ENCODE measurements at regions not wholly inside any gene's neighbourhood (a gene's known extent, or its start where the extent isn't known, plus 50 kb on each side); places are given as distances from the start of the nearest gene placed in this dataset.

DNA sequence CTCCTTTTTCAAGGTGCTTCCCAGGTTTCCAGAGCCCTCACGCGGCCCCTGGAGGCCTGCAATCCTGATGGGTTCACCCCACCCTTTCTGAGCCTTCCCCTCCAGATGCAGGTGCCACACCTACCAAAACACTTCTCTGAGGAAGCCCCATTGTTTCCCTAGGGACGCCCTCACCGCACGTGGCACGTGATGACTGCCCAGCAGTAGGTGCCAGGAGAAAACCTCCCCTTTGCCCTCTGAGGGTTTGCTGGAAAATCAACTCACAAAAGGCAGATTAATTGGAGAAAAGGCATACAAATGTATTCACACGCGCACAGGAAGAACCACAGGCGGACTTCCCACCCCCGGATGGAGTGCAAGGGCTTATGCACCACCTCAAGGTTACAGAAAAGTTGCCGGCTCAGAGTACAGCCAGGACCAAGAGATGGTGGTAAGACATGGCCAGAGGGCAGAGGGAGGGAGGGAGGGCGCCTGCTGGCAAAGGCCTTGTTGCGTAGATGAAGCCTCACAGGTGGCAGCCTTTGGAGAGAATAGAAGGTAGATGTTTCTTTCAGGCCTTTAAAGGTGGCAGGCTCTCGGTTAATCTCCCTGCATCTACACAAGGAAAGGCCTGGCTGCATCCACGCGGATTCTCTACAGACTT, 269.4 kb upstream of the RAB6C start:
- no peak for DNase-seq

DNA sequence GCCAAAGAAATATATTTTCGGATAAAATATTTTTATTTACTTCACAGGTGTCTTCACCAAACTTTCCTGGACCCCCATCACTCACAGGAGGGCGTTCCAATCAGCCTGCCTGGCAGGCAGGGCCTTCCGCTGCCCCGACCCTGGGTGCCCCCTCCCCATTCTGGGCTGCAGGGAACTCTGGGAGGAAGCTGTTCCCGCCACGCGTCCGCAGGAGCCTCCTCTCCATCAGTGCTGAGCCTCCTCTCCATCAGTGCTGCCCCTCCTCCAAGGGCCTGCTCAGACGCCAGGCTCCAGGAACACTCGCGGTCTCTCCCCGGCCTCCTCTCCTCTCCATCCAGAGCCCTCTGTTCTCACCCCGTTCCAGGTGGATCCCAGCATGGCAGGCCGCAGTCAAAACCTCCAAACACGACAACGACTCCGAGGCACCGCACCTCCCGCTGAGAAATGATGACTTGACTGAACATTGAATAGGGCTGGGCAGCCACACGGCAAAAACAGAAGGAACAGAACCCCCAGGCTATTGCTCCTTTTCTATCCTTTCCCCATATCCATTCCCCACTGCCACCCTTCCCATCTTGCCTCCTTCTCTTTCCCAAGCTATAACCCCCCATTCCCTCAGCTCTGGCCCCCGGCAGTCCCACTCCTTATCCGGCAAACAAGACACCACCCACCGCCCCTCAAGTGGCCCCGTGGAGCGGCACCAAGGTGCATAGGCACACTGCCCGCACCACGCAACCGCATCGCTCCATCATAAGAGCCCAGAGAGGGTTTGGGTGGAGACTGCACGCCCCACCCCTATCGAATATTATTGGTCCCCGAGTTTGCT, 268.6 kb upstream of the RAB6C start:
- DNase-seq, result no peak

DNA sequence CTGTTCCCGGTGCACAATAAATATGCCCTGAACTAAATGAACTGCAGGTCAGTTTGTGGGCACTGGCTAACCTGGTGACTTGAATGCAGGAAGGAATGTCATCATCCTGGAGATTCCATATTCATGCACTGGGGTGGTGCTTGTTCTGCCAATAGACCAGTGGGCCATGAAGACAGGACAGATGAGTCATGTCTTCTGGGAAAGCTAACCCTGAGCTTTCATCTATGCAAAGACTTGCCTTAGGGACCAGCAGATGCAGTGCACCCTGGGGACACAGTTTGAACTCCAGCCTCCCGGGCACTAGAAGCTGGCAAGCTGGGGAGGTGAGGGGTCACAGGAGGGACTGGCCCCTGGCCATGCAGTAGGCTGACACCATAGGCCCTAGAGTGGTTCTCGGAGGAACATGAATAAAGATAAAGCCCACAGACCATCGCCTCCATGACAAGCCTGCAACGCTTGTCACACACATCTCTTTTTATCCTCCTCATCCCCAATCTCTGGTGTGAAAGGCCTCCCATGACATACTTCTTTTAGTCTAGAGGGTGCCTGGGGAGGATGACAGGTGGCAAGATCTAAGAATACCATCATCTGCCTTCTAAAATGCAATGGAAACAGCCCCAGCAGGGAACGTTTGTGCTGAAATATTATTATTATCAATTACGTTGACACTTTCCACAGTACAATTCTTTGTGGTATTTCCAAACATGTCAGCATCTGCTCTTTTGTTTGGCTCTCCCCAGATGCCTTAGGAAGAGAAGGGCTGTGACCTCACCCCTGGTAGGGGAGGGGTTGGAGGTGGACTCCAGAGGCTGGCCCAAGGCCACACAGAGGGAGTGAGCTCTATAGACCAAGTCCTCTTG, 267.4 kb upstream of the RAB6C start:
- no peak for DNase-seq

DNA sequence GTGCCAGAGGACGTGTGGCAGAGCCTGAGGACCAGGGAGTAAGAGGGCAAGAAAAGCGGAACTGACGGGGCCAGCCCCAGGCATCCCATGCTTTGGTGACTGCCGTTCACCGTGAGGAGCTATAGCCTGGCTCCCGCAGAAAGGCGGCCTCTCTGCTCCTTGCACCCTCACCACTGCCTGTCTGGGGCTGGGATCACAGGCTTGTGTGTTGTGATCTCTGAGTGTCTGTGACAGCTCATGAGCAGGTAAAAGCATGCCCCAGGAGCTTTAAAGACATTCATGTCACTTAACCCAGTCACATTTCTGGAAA, 266.8 kb upstream of the RAB6C start:
- no peak for DNase-seq

DNA sequence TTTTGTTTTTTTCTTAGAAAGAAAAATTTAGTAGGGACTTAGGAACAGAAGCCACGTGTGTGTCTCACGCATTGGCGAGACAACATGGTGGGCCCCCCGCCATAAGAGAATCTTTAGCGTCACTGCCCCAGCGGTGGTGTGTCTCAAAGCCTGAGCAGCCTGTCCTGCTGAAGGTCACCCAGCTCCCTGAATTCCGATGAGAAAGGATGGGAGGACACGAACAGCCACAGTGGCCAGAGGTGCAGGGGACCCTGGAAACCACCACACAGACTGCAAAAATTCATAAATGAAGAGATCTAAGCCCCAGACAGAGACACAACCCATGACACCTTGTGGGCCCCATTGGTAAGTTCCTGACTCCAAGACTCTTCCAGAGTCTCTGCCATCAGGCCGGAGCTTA, 266.1 kb upstream of the RAB6C start:
- no peak for DNase-seq

DNA sequence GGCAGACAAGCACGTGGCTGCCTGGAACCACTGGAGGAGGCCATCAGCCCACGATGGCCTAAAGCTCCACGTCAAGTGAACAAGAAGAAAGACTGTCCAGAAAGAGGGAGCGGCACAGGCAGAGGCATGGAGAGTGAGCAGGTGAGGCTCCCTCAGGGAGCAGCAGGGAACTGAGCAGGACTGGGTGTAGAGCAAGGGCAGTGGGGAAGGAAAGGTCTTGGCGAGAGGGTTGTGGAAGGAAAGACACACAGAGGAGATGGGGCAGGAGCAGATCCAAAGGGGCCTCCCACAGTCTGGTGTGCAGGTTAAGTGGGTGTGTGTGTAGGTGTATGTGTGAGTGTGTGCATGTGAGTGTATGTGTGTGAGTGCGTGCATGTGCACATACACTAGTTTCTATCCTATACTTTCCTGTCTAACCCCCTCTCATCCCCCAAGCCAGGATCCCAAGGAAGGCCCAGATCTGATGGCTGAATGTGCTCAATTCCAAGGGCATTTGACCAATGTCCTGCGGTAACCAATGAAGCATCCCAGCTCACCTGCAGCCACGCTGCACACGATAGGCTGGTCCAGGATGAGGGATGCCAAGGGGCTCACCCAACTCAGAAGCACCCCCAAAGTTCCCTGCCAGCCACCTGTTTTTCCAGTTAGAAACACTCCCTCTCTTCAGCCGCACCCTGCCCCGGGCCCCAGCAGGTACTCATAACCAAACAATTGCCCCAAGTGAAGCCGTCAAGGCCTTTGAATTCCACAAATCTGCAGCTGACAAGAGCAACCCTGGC, 262.5 kb upstream of the RAB6C start:
- no peak for DNase-seq

DNA sequence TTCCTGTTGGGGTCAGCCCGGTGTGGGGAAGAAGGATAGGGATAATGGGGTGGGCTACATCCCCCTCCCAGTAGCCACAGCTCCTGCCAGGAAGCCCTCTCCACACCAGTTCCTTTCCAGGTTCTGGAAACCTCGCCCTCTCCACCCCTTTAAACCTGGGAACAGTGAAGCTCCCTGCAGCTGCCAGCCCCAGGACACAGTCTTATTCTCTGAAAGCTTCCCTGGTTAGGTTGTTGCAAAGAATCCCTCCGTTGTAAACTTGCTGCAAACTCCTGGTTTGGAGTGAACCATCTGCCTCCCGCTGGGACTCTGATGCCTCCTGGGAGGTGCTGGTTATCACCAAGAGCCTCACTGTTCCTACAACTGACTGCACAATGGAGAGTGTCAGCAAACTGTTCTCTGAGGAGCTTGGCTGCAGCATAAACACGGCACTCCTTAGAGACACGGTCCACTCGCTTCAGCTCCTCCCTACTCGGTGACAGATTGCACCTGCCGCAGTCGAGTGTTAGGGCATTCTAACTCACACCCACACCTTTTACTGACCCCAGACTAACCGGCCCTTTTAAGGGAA, 261.8 kb upstream of the RAB6C start:
- DNase-seq, result no peak

DNA sequence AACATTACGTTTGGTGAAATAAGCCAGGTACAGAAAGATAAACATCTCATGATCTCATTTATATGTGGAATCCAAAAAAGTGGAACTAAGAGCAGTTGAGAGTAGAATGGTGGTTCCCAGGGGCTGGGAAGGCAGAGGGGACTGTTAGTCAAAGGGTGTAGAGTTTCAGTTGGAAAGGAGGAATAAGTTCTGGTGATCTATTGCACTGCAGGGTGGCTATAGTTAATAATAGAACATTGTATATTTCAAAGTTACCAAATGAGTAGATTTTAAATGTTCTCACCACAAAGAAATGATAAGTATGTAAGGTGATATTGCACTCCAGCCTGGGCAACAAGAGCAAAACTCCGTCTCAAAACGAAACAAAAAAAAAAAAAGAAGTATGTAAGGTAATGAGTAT, 260.1 kb upstream of the RAB6C start:
- no peak for DNase-seq

DNA sequence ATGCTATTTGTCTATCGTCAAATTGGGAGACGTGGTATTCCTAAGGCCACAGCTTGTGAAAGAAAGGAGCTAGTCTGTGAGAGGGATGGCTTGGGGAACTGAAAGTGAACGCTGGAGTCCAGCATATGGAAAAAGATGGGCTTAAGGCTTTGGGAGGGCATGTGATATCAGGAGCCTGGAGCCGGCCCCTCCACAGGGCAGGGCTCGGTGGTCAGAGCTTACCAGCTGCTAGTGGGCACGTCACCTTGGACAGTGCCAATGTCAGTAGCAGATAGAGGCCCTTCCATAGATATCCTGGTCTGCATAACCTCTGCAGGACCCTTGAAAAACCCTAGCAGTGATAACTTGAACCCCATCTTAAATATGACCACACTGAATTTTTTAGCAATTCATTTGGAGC, 259.1 kb upstream of the RAB6C start:
- DNase-seq, result no peak

DNA sequence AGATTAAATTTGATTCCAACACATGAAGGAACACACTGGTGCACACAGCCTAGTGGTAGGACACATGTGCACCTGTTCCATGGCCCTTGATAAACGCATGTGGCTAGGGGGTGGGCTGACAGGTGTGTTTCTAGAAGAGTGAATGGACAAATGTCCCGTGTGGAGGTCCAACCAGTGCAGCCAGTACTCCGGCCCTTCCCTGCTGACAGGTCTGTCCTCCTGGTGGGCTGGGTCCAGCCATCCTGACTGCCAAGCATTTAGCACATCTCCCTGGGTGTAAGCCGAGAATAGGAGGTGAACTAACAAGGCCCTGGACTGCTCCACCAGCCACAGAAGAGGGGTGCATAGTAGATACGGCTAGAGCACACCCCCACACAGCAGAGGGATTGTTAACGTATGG, 258.7 kb upstream of the RAB6C start:
- no peak for DNase-seq

DNA sequence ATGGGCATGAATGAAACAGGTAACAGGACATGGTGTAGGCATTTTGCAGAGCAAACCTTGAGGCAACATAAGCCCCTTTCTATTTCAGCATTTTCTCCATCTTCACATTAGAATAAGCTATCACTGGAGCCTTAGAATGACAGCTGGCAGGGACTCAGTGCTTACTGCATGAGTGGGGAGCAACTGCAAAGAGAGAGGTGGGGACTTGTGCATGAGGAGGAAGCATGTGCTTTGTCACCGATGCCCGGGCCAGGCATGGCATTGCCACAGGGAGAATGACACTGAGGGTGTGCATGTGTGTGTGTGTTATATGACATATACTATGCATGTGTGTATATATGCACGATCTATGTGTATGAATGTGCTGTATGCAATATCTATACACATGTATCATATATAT, 258.2 kb upstream of the RAB6C start:
- no peak for DNase-seq

DNA sequence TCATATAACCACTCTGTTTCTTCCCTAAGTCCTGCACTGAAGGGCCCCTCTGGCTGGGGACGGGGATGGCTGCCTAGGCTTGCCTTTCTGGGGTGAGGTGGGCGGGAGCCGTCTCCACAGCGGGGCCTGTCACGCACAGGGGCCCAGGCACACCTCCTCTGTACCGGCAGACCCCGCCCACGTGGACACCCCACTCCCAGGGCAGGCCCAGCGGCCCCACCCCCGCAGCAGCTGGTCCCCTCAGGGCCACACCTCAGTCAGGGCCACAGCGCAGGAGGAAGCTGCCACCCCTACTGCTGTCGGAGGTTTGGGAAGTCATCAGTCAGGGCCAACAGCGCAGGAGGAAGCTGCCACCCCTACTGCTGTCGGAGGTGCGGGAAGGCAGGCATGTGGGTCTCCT, 257.6 kb upstream of the RAB6C start:
- no peak for DNase-seq

DNA sequence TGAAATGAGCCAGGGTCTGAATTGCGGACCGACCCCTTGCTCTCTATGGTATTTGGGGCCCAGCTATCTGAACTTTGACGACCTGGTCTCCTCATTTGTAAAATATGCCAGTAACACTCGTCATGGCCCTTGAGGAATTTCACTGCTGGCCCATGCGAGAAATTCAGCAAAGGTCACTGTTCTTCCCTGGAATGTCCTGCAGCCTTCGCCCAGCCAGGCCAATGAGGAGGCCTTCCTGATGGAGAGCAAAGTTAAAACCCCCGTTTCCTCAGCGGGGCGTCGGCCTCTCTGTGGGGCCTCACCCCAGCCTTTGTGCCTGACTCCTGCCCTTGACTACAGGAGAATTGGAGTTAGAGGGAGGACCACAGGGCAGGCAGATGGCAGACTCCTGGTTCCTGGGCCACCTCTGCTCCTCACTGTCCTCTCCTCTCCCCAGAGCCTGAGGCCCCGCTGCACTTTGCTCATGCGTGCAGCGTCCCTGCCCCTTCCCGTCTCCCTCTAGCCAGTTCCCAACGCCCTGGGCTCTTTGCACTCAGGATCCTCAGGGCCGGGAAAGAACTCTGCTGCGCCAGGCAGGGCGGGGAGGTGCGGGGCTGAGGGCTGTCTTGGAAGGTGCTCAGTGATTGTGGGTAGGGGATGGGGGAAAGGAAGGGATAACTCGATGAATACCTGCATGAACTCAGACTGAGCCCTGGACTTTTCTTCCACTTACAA, 257.0 kb upstream of the RAB6C start:
- DNase-seq, result no peak

DNA sequence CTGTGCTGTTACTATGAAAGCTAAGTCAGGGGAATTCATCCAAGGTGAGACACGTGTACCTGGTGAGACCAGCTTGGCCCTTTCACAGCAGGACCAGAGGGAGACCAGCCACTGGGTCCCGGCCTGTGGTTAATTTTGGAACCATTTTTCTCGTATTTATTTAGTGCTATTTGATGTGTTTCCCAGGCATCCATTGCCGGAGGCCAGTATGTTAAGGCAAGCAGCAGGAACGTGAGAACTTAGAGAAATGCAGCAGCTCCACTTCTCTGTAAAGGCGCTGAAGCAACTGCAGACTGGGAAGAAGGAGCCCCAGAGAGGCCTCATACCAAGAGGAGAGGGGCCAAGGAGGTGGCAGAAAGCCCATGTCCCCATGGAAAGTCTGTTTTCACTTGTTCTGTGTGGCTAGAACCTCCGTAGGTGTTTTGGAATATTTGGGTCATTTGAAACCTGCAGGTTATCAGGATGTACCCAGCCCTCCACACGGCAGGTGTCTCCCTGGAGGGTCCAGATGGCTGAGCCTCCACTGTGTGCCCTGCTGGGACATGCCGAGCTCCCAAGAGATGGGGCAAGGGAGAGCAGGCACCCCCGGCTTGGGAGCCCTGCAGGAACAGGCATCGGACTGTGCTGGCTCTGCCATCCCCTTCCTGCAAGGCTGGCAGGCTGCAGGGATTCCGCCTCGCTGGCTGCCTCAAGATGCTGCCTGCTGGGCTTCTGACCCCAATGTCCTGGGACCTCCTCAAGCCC, 256.0 kb upstream of the RAB6C start:
- no peak for DNase-seq

DNA sequence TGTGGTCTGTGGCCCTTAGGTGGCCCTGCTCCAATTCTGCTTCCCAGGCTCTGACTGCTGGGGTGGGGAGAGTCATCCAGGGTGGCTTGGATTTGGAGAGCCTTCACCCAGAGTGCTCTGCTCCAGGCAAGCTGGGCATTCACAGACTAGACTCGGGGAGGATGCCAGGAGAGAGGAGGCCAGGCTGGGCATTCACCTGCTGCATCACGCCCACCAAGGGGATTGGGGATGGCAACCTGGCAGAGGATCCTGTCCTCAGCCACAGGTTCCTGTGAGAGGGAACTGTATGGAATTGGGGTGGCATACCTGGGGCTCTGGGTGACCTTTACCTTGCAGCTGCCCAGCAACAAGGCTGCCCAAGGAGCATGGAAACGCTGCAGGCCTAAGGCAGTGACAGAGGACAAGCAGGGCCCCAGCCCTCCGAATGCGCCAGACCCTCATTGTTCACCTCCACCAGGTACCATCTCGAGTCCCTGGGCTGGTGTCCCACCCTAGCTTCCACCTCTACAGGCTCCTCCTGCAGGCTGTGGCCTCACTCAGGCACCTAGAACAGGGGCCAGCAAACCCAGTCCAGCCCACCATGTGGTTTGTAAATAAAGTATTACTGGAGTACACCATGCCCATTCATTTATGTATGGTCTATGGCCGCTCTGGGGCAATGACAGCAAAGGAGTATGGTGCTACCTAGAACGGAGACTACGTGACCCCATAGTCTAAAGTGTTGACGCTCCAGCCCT, 255.3 kb upstream of the RAB6C start:
- no peak for DNase-seq

DNA sequence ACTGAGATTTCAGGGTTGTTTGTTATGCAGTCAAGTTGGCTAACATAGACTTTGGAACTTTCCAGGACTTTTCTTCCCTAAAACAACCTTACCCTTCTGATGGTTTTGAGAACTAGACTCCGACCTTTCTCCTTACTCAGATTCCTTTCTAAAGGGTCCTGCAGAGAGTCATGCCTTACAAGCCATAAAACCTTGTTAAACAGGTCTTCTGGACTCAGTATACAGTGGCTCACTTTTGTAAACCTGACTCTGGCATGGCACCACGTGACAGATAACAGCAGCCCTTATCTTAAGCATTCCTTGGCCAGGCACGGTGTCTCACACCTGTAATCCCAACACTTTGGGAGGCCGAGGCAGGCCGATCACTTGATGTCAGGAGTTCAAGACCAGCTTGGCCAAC, 253.2 kb upstream of the RAB6C start:
- no peak for DNase-seq

DNA sequence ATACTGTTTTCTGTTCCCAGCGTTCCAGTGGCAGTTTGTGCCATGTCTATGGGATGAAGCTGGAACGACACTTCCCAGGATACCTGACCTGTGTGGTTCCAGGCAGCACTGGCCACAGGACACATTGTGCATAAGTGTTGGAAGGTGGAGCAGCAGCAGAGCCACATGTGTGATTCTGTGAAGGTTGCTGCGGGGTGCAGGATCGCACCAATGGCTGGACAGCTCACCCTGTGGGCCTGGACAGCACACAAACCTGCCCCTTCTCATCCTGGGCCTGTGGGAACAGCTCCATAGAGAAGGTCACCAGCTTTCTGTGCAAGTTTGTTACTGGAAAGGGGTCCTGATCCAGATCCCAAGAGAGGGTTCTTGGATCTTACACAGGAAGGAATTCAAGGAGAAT, 252.2 kb upstream of the RAB6C start:
- no peak for DNase-seq

DNA sequence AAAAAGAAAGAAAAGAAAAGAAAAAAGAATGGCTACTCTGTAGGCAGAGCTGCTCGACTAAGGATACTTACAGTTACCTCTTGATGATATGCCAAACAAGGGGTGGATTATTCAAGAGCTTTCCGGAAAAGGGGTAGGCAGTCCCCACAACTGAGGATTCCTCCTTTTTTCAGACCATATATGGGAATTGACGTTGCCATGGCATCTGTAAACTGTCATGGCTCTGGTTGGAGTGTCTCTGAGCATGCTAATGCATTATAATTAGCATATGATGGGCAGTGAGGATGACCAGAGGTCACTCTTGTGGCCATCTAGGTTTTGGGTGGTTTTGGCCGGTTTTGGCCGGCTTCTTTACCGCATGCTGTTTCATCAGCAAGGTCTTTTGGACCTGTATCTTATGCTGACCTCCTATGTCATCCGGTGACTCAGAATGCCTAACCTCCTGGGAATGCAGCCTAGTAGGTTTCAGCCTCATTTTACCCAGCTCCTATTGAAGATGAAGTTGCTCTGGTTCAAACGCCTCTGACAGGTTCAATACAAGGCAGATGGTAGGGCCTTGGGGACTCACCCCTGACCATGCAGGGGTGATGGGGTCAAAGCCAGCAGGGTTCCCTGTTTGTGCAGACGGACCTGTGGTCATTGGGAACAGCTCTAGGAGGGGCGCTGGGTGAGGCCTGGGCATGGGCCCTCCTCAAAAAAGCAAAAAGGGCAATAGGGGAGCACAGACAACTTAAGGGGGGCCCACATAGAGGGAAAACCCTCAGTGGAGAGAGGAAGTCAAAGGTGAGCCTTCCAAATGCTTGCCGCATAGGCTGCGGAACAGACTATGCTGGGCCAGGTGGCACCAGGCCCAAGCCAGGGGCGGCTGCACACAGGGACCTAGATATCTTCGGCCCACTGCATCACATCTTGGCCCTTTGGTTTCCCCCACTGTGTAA, 251.2 kb upstream of the RAB6C start:
- DNase-seq, result no peak

DNA sequence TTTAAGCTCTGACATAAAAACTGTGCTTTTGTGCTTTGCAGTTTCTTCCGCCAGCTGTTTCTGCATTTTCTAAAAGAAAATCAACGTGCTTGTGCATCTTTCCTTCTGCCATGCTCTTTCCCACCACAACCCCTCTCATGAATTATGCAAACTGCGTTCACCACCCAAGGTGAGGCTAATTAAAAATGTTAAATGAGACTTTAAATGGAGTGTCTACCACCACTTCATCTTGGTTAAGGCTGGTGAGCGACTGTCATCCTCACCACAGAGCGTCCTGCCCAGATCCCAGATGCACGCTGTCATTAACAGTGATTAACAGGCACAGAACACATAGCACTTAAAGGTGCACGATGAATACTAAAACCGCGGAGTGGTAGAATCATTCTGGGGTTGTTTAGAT, 250.5 kb upstream of the RAB6C start:
- no peak for DNase-seq

DNA sequence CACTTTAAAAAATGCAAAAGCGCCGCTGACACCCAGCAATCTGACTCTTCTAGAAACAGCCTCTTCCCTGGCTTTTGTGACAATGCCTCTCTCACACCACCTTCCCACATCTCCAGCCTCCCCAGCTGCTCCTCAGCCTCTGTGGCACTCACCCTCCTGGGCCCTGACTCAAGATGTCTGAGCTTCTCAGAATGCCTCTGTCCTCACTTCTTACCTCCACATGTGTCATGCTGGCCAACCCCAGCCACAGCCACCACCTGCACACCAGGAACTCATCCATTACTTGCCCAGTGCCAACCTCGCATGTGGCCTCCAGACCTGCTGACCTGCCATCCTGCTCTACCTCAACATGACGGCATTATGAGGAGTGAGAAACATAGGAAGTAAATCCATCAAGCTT, 249.8 kb upstream of the RAB6C start:
- no peak for DNase-seq
